HL-60 (cell line): ENCODE measurements at regions not wholly inside any gene's neighbourhood (a gene's known extent, or its start where the extent isn't known, plus 50 kb on each side); places are given as distances from the start of the nearest gene placed in this dataset.

Experiments
- DNase-seq, 2 experiments: peaks; one replicate each; pipeline ENCODE4 v3.0.0-alpha.2; 2010 to 2020; ENCODE audit warnings: low read depth in 1 of 2, low spot score in 1 of 2
- H3K27ac ChIP-seq: fragments of 250-450 bp; sonication (Bioruptor Pico); replicated peaks from 2 replicates; pipeline ENCODE4 v1.5.1; 2020; ENCODE audit warnings: mild to moderate bottlenecking, moderate library complexity
- H3K27me3 ChIP-seq: fragments of 250-450 bp; sonication (Bioruptor Pico); 2 replicates; pipeline ENCODE4 v1.5.1; 2021; ENCODE audit warnings: mild to moderate bottlenecking, moderate library complexity; ENCODE audit not compliant: insufficient read depth, poor library complexity, severe bottlenecking
- H3K4me3 ChIP-seq: replicated peaks from 2 replicates; pipeline ENCODE4 v1.5.1; 2011; ENCODE audit warnings: mild to moderate bottlenecking, control low read depth, low read length; ENCODE audit not compliant: insufficient read depth
- CTCF ChIP-seq: IDR thresholded peaks from one replicate; pipeline ENCODE4 v1.5.1; 2011; ENCODE audit warnings: low read length, control low read depth, inconsistent platforms; ENCODE audit not compliant: insufficient read depth
- GABPA ChIP-seq: IDR thresholded peaks from 2 replicates; pipeline ENCODE4 v1.6.1; 2012; ENCODE audit warnings: low read depth
- POLR2AphosphoS5 ChIP-seq: IDR thresholded peaks from 2 replicates; pipeline ENCODE4 v1.6.1; 2012; ENCODE audit warnings: low read depth
- REST ChIP-seq: IDR thresholded peaks from 2 replicates; pipeline ENCODE4 v1.6.1; 2012; ENCODE audit warnings: low read depth; ENCODE audit not compliant: insufficient replicate concordance
- SPI1 ChIP-seq: IDR thresholded peaks from 2 replicates; pipeline ENCODE4 v1.6.1; 2012; ENCODE audit warnings: low read depth, mild to moderate bottlenecking, borderline replicate concordance

GRCh38 chr16:49078104-49078503 lies 203.5 kb downstream of the CBLN1 start:
- TF ChIP-seq REST, result no peak
- no peak for TF ChIP-seq POLR2AphosphoS5
- no peak for TF ChIP-seq CTCF
- no peak for TF ChIP-seq GABPA
- TF ChIP-seq SPI1, result no peak
- Histone ChIP-seq H3K27me3 (no peaks in the 10 kb centered on the region), H3K27ac (no peak overlapping the region), H3K4me3 (no peak overlapping the region)
- no peak for DNase-seq

- Histone ChIP-seq H3K27ac (no peak overlapping the region), H3K27me3 (no peaks in the 10 kb centered on the region), H3K4me3 (no peak overlapping the region)
- DNase-seq, result no peak
- no peak for TF ChIP-seq SPI1
- TF ChIP-seq CTCF, result no peak
- no peak for TF ChIP-seq GABPA
- no peak for TF ChIP-seq POLR2AphosphoS5
- TF ChIP-seq REST, result no peak
These were observed 205.9 kb downstream of the CBLN1 start for GRCh38 chr16:49075709-49076108.

GRCh38 chr16:49068224-49068623 lies 213.4 kb downstream of the CBLN1 start:
- TF ChIP-seq CTCF, result no peak
- TF ChIP-seq POLR2AphosphoS5, result no peak
- TF ChIP-seq GABPA, result no peak
- no peak for TF ChIP-seq SPI1
- no peak for TF ChIP-seq REST

More at GRCh38 chr16:49068224-49068623, 213.4 kb downstream of the CBLN1 start:
- no peak for DNase-seq
- Histone ChIP-seq H3K27me3 (no peaks in the 10 kb centered on the region), H3K27ac (no peak overlapping the region), H3K4me3 (no peak overlapping the region)
